SU-DHL-6 (cell line): ENCODE measurements at regions not wholly inside any gene's neighbourhood (a gene's known extent, or its start where the extent isn't known, plus 50 kb on each side); places are given as distances from the start of the nearest gene placed in this dataset.

ENCODE experiments used
- H2AFZ ChIP-seq: fragments of 200-600 bp; sonication (generic); 2 replicates; pipeline ENCODE4 v1.6.1; 2014; ENCODE audit warnings: low read depth, mild to moderate bottlenecking, moderate library complexity, mixed read lengths, antibody characterized with exemption, low read length; ENCODE audit not compliant: severe bottlenecking
- H3F3A ChIP-seq: fragments of 200-600 bp; shearing (Covaris generic); 2 replicates; pipeline ENCODE4 v1.6.0; 2016; ENCODE audit warnings: antibody characterized with exemption, mild to moderate bottlenecking; ENCODE audit not compliant: insufficient read depth
- H3K27ac ChIP-seq: fragments of 200-600 bp; sonication (generic); 2 replicates; pipeline ENCODE4 v1.5.1; 2016; ENCODE audit warnings: low read depth, mild to moderate bottlenecking, low read length, moderate library complexity, mixed read lengths
- H3K27me3 ChIP-seq: fragments of 200-600 bp; sonication (generic), shearing (Covaris generic); 2 replicates; pipeline ENCODE4 v1.6.0; 2014; ENCODE audit warnings: mild to moderate bottlenecking, low read length
- H3K36me3 ChIP-seq: fragments of 200-600 bp; sonication (generic); 2 replicates; pipeline ENCODE4 v1.6.1; 2014; ENCODE audit warnings: mild to moderate bottlenecking, low read length, mixed read lengths
- H3K4me2 ChIP-seq: fragments of 300-600, 200-600 bp; shearing (Covaris generic), sonication (generic); 2 replicates; pipeline ENCODE4 v1.6.0; 2014; ENCODE audit warnings: low read length, low read depth, mild to moderate bottlenecking; ENCODE audit not compliant: poor library complexity, severe bottlenecking
- H3K4me3 ChIP-seq: fragments of 200-600 bp; sonication (generic); 2 replicates; pipeline ENCODE4 v1.5.1; 2014; ENCODE audit warnings: antibody characterized with exemption, low read length, mild to moderate bottlenecking, mixed read lengths; ENCODE audit not compliant: insufficient read depth, poor library complexity, severe bottlenecking
- H3K79me2 ChIP-seq: fragments of 200-600 bp; sonication (generic); 2 replicates; pipeline ENCODE4 v1.6.1; 2014; ENCODE audit warnings: mild to moderate bottlenecking, low read length, moderate library complexity; ENCODE audit not compliant: insufficient read depth
- H3K9ac ChIP-seq: fragments of 200-600 bp; sonication (generic); 2 replicates; pipeline ENCODE4 v1.7.0; 2014; ENCODE audit warnings: mild to moderate bottlenecking, low read length
- H3K9me2 ChIP-seq: fragments of 200-600 bp; sonication (generic); replicated peaks from 2 replicates; pipeline ENCODE4 v1.6.1; 2014; ENCODE audit warnings: low read length; ENCODE audit not compliant: insufficient read depth
- H3K9me3 ChIP-seq: fragments of 200-600 bp; sonication (generic); 2 replicates; pipeline ENCODE4 v1.6.1; 2014; ENCODE audit warnings: low read length, mixed read lengths; ENCODE audit not compliant: insufficient read depth
- H4K20me1 ChIP-seq: fragments of 200-600 bp; sonication (generic); 2 replicates; pipeline ENCODE4 v1.6.1; 2014; ENCODE audit warnings: low read depth, mild to moderate bottlenecking, antibody characterized with exemption, low read length, moderate library complexity, mixed read lengths
- CTCF ChIP-seq: fragments of 200-600 bp; sonication (generic); IDR thresholded peaks from one replicate; pipeline ENCODE4 v1.5.1; 2017; ENCODE audit warnings: antibody characterized with exemption, mild to moderate bottlenecking, low read length, moderate library complexity; ENCODE audit not compliant: insufficient read depth, poor library complexity, severe bottlenecking
- EZH2phosphoT487 ChIP-seq: fragments of 200-600 bp; sonication (generic), shearing (Covaris generic); conservative IDR thresholded peaks from 2 replicates; pipeline ENCODE4 v1.6.1; 2018; ENCODE audit warnings: mild to moderate bottlenecking, antibody characterized with exemption, low read length, moderate library complexity, mixed read lengths

- no peak overlapping the region for H3K27ac ChIP-seq
- H3K27me3 ChIP-seq: no peaks in the 10 kb centered on the region
- no peak overlapping the region for H3K4me2 ChIP-seq
- TF ChIP-seq EZH2phosphoT487 (no peak), CTCF (no peak)
- no peak overlapping the region for H3K4me3 ChIP-seq
- H3K36me3 ChIP-seq: no peaks in the 10 kb centered on the region
- H4K20me1 ChIP-seq: no peaks in the 10 kb centered on the region
- no peak overlapping the region for H3K9ac ChIP-seq
- H3F3A ChIP-seq: no peaks in the 10 kb centered on the region
- no peaks in the 10 kb centered on the region for H3K9me3 ChIP-seq
- H3K9me2 ChIP-seq: no peaks in the 10 kb centered on the region
- H2AFZ ChIP-seq: no peak overlapping the region
- H3K79me2 ChIP-seq: no peaks in the 10 kb centered on the region
Observed at GRCh38 chr1:163824490-163824889, 502.7 kb downstream of the NUF2 start.

- Histone ChIP-seq H3K9ac (no peak overlapping the region), H3K4me2 (no peak overlapping the region), H4K20me1 (no peaks in the 10 kb centered on the region), H3K9me2 (no peaks in the 10 kb centered on the region), H3K79me2 (no peaks in the 10 kb centered on the region), H3K27ac (no peak overlapping the region), H3K9me3 (no peaks in the 10 kb centered on the region), H3K36me3 (no peaks in the 10 kb centered on the region), H2AFZ (no peak overlapping the region), H3K4me3 (no peak overlapping the region), H3K27me3 (no peaks in the 10 kb centered on the region), H3F3A (no peaks in the 10 kb centered on the region)
- TF ChIP-seq CTCF (no peak), EZH2phosphoT487 (no peak)
Observed at GRCh38 chr1:163826500-163826899, 504.7 kb downstream of the NUF2 start.

GRCh38 chr1:163834778-163835177 is 513.0 kb downstream of the NUF2 start:
- no peak for TF ChIP-seq CTCF
- TF ChIP-seq EZH2phosphoT487: no peak
- Histone ChIP-seq H3K9me3 (no peaks in the 10 kb centered on the region), H4K20me1 (no peaks in the 10 kb centered on the region), H3K79me2 (no peaks in the 10 kb centered on the region), H2AFZ (no peak overlapping the region), H3K9ac (no peak overlapping the region), H3F3A (no peaks in the 10 kb centered on the region), H3K36me3 (no peaks in the 10 kb centered on the region), H3K4me2 (no peak overlapping the region), H3K9me2 (no peaks in the 10 kb centered on the region), H3K27ac (no peak overlapping the region), H3K4me3 (no peak overlapping the region), H3K27me3 (no peaks in the 10 kb centered on the region)
